HepG2 (cell line): ENCODE measurements at regions not wholly inside any gene's neighbourhood (a gene's known extent, or its start where the extent isn't known, plus 50 kb on each side); places are given as distances from the start of the nearest gene placed in this dataset.

Experiments
- ATAC-seq: fragments of 200-7000 bp; cut with Tn5 transposase; 3 replicates; pipeline ENCODE4 v1.9.1; 2020; ENCODE audit warnings: mild to moderate bottlenecking, moderate library complexity
- BruUV-seq: library from RNA; stranded (reverse); fragments of 400-500 nt; replicated peaks from 2 replicates; lab custom pipeline; 2021; lab: Mats Ljungman, UMichigan
- CTCF ChIA-PET: fragments of 300-600 bp; formaldehyde crosslinking; extraction: SDS; loops from one replicate; lab custom pipeline; 2021; ENCODE audit warnings: low total read pairs, inconsistent platforms, low intra/inter-chr PET ratio; lab: Yijun Ruan, JAX
- POLR2A ChIA-PET: fragments of 350-600 bp; sonication (Branson Sonifier 250); formaldehyde crosslinking; loops from one replicate; lab custom pipeline; 2020; ENCODE audit warnings: antibody characterized with exemption, inconsistent platforms; lab: Yijun Ruan, JAX
- DNase-seq: peaks from one replicate; pipeline ENCODE4 v3.0.0-alpha.2; 2015; ENCODE audit warnings: low spot score
- FAIRE-seq: peaks from 3 replicates; lab custom pipeline; 2011; peaks lifted over from hg19 to GRCh38; lab: Jason Lieb, UNC
- H2AFZ ChIP-seq: one replicate; pipeline ENCODE4 v1.6.1; 2011; ENCODE audit warnings: low read length, inconsistent platforms
- H3K27ac ChIP-seq: fragments of 300-600 bp; 3 replicates; pipeline ENCODE4 v1.8.0; 2011; ENCODE audit warnings: mixed run types, mild to moderate bottlenecking, mixed read lengths, low read length, inconsistent platforms; ENCODE audit not compliant: insufficient read depth; ENCODE audit errors: extremely low read length
- H3K27me3 ChIP-seq, 2 experiments: fragments of 200-600 bp in 1 of 2; 2 replicates in 1 of 2; 3 replicates in 1 of 2; pipeline versions ENCODE4 v1.6.0 to v1.8.0; 2011; ENCODE audit warnings: low read length in 2 of 2, mild to moderate bottlenecking in 2 of 2, moderate library complexity in 2 of 2, inconsistent platforms in 1 of 2; ENCODE audit not compliant: insufficient read depth in 2 of 2, control insufficient read depth in 1 of 2
- H3K36me3 ChIP-seq, 2 experiments: fragments of 200-600 bp in 1 of 2; replicated peaks in 1 of 2; 2 replicates in 1 of 2; 3 replicates in 1 of 2; pipeline versions ENCODE4 v1.5.1 to v1.8.0; 2011; ENCODE audit warnings: low read length in 2 of 2, inconsistent platforms in 1 of 2; ENCODE audit not compliant: insufficient read depth in 2 of 2, control insufficient read depth in 1 of 2
- H3K4me1 ChIP-seq: 2 replicates; pipeline ENCODE4 v1.5.1; 2012; ENCODE audit warnings: low read length, inconsistent platforms; ENCODE audit not compliant: insufficient read depth
- H3K4me2 ChIP-seq: 2 replicates; pipeline ENCODE4 v1.6.0; 2011; ENCODE audit warnings: low read depth, low read length, inconsistent platforms
- H3K4me3 ChIP-seq, 3 experiments: fragments of 200-600 bp in 1 of 3; sonication (generic), shearing (Covaris generic) in 1 of 3; replicated peaks in 1 of 3; 2 replicates each; pipeline ENCODE4 v1.5.1; 2011 to 2016; ENCODE audit warnings: low read length in 3 of 3, inconsistent platforms in 2 of 3, low read depth in 2 of 3, mild to moderate bottlenecking in 2 of 3, control low read depth in 1 of 3, mixed read lengths in 1 of 3; ENCODE audit not compliant: insufficient read depth in 1 of 3
- H3K79me2 ChIP-seq: one replicate; pipeline ENCODE4 v1.6.1; 2011; ENCODE audit warnings: low read length, inconsistent platforms; ENCODE audit not compliant: insufficient read depth
- H3K9ac ChIP-seq: 2 replicates; pipeline ENCODE4 v1.6.0; 2011; ENCODE audit warnings: mild to moderate bottlenecking, low read depth, low read length, inconsistent platforms; ENCODE audit not compliant: insufficient read depth
- H3K9me3 ChIP-seq: 2 replicates; pipeline ENCODE4 v1.5.1; 2012; ENCODE audit warnings: mild to moderate bottlenecking, low read length
- H4K20me1 ChIP-seq: 2 replicates; pipeline ENCODE4 v1.6.0; 2011; ENCODE audit warnings: inconsistent platforms, mild to moderate bottlenecking, low read length, moderate library complexity; ENCODE audit not compliant: insufficient read depth
- FLYWCH1 ChIP-seq: sonication (generic); formaldehyde crosslinking; IDR thresholded peaks from 2 replicates; pipeline ENCODE4 v1.8.1; 2023; ENCODE audit warnings: mild to moderate bottlenecking, missing genetic modification reagents
- FOXJ3 ChIP-seq: sonication (generic); formaldehyde crosslinking; IDR thresholded peaks from 2 replicates; pipeline ENCODE4 v1.4.0; 2020; ENCODE audit warnings: missing genetic modification reagents, mild to moderate bottlenecking, borderline replicate concordance
- HMGXB4 ChIP-seq, 2 experiments: sonication (generic) in 1 of 2; formaldehyde crosslinking in 1 of 2; IDR thresholded peaks; 2 replicates each; pipeline versions ENCODE4 v1.4.0 to v1.6.1; 2018 to 2020; ENCODE audit warnings: missing genetic modification reagents in 2 of 2, borderline replicate concordance in 1 of 2, low read depth in 1 of 2, mild to moderate bottlenecking in 1 of 2, missing biosample characterization in 1 of 2
- HOXA3 ChIP-seq: sonication (generic); formaldehyde crosslinking; IDR thresholded peaks from 2 replicates; pipeline ENCODE4 v1.5.0; 2020; ENCODE audit warnings: missing genetic modification reagents
- HOXD1 ChIP-seq: sonication (generic); formaldehyde crosslinking; IDR thresholded peaks from 2 replicates; pipeline ENCODE4 v1.5.0; 2020; ENCODE audit warnings: missing genetic modification reagents
- IRX3 ChIP-seq: sonication (generic); formaldehyde crosslinking; IDR thresholded peaks from 2 replicates; pipeline ENCODE4 v1.8.1; 2023; ENCODE audit warnings: mild to moderate bottlenecking, low read depth, missing genetic modification reagents, borderline replicate concordance
- NR1H2 ChIP-seq: sonication (generic); formaldehyde crosslinking; IDR thresholded peaks from 2 replicates; pipeline ENCODE4 v1.8.1; 2022; ENCODE audit warnings: low read depth, missing genetic modification reagents, borderline replicate concordance
- TCF7L2 ChIP-seq: IDR thresholded peaks from 2 replicates; pipeline ENCODE4 v1.6.1; 2011; ENCODE audit warnings: mild to moderate bottlenecking, low read depth, low read length, moderate library complexity
- THAP11 ChIP-seq: IDR thresholded peaks from 2 replicates; pipeline ENCODE4 v1.6.1; 2016; ENCODE audit warnings: missing biosample characterization, missing genetic modification reagents
- ZBTB42 ChIP-seq: sonication (generic); formaldehyde crosslinking; IDR thresholded peaks from 2 replicates; pipeline ENCODE4 v1.5.0; 2020; ENCODE audit warnings: mild to moderate bottlenecking, missing genetic modification reagents
- ZNF224 ChIP-seq: sonication (generic); formaldehyde crosslinking; IDR thresholded peaks from 2 replicates; pipeline ENCODE4 v1.5.0; 2020; ENCODE audit warnings: mild to moderate bottlenecking, missing genetic modification reagents
- ZNF431 ChIP-seq: sonication (generic); formaldehyde crosslinking; IDR thresholded peaks from 2 replicates; pipeline ENCODE4 v1.9.0; 2022; ENCODE audit warnings: missing genetic modification reagents, low read depth, mild to moderate bottlenecking, borderline replicate concordance
- ZNF460 ChIP-seq: sonication (generic); formaldehyde crosslinking; IDR thresholded peaks from 2 replicates; pipeline ENCODE4 v1.5.1; 2020; ENCODE audit warnings: missing genetic modification reagents, mild to moderate bottlenecking, borderline replicate concordance
- ZNF776 ChIP-seq: sonication (generic); formaldehyde crosslinking; IDR thresholded peaks from 2 replicates; pipeline ENCODE4 v1.4.0; 2020; ENCODE audit warnings: mild to moderate bottlenecking, missing genetic modification reagents
- ZNF792 ChIP-seq: IDR thresholded peaks from 2 replicates; pipeline ENCODE4 v1.6.1; 2016
- WGBS: methylation state at CpG from one replicate; pipeline ENCODE4 v1.1.6; 2017; ENCODE audit warnings: low lambda C conversion rate; 5-methylcytosine and 5-hydroxymethylcytosine counted together
- in situ Hi-C: cut with HindIII; loops from 2 replicates; pipeline ENCODE4 v1.10.0; 2017; ENCODE audit warnings: low pct_unique_long_range_greater_than_20kb; ENCODE audit not compliant: extremely low pct_ligation_motif_present
- intact Hi-C: fragments of 100-400 bp; cut with micrococcal nuclease; formaldehyde crosslinking; loops from one replicate; pipeline ENCODE4 v1.10.0; 2022; ENCODE audit not compliant: unreplicated experiment
- TF ChIP-seq, protein P1 (sequence below): sonication (generic); formaldehyde crosslinking; IDR thresholded peaks from 2 replicates; pipeline ENCODE4 v1.8.1; 2023; ENCODE audit warnings: mild to moderate bottlenecking, missing genetic modification reagents, borderline replicate concordance

DNA sequence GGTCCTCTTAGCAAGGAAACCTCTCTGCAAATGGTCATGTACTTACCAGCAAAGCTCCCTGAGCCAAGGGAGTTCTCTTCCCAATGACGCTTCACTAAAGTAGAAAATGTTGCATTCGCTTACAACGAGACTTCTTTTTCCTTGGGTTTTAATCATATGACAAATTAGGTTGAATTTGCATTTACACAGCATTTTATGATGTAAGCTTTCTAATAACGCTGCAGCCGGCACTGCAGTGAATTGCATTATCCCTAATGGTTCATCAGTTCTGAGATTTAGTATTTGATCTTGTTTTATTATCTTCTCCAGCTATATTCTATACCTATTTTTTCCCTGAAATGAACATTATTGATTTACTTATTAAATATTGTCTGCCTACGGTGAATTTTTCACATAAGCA lies 339.3 kb upstream of the PFKP start:
- ATAC-seq = no peak
- no peaks in the 10 kb centered on the region for H3K4me1 ChIP-seq
- no peak for DNase-seq
- no peaks in the 10 kb centered on the region for H4K20me1 ChIP-seq
- H3K27ac ChIP-seq = no peak overlapping the region
- no peak overlapping the region for H3K9ac ChIP-seq
- in situ Hi-C loops (no loop called here), intact Hi-C loops (no loop called here)
- ChIA-PET CTCF (no interaction called here), POLR2A (no interaction called here)
- H3K27me3 ChIP-seq = peaks cover 0 to 4% of the 10 kb centered on the region in 2 experiments; a peak in 1 of 5 replicates
- no peaks in the 10 kb centered on the region for H3K36me3 ChIP-seq
- 17% methylated on average over 6 of the region's 6 CpGs for WGBS
- no peak overlapping the region for H3K4me2 ChIP-seq
- H2AFZ ChIP-seq = no peak overlapping the region
- no peak overlapping the region for H3K4me3 ChIP-seq
- H3K9me3 ChIP-seq = no peaks in the 10 kb centered on the region
- no TSS peak for BruUV-seq
- no peak for FAIRE-seq
- TF ChIP-seq ZNF431 (CRISPR knock-in tag) = no peak
- TF ChIP-seq FOXJ3 (CRISPR knock-in tag) = no peak
- TF ChIP-seq THAP11 (CRISPR knock-in tag) = no peak
- no peak for TF ChIP-seq HMGXB4 (CRISPR knock-in tag; IDR thresholded peaks at IDR 0.05; ENCODE audit: borderline replicate concordance in 1 of 2, low read depth in 1 of 2)
- TF ChIP-seq ZNF460 (CRISPR knock-in tag) = no peak
- no peak for TF ChIP-seq FLYWCH1 (CRISPR knock-in tag)
- TF ChIP-seq TCF7L2 = no peak
- TF ChIP-seq NR1H2 (CRISPR knock-in tag) = no peak
- no peak for TF ChIP-seq ZNF776 (CRISPR knock-in tag)
- TF ChIP-seq HOXD1 = no peak
- TF ChIP-seq, protein P1, sequence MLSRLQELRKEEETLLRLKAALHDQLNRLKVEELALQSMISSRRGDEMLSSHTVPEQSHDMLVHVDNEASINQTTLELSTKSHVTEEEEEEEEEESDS = no peak
- no peak for TF ChIP-seq HOXA3
- no peak for TF ChIP-seq IRX3
- TF ChIP-seq ZBTB42 = no peak
- TF ChIP-seq ZNF224 = no peak
- no peak for TF ChIP-seq ZNF792
- no peaks in the 10 kb centered on the region for H3K79me2 ChIP-seq
